PC-3 (cell line): ENCODE measurements at regions not wholly inside any gene's neighbourhood (a gene's known extent, or its start where the extent isn't known, plus 50 kb on each side); places are given as distances from the start of the nearest gene placed in this dataset.

Experiments used
- CTCF ChIP-seq: fragments of 300-600 bp; sonication (generic); conservative IDR thresholded peaks from 2 replicates; pipeline ENCODE4 v1.5.1; 2017; ENCODE audit warnings: antibody characterized with exemption, low read depth, mild to moderate bottlenecking, low read length
- EZH2 ChIP-seq: fragments of 300-600 bp; sonication (generic); IDR thresholded peaks from one replicate; pipeline ENCODE4 v1.6.1; 2017; ENCODE audit warnings: antibody characterized with exemption, mild to moderate bottlenecking, low read length; ENCODE audit not compliant: unreplicated experiment
- EZH2phosphoT487 ChIP-seq: fragments of 300-600 bp; sonication (generic); IDR thresholded peaks from 2 replicates; pipeline ENCODE4 v1.6.1; 2018; ENCODE audit warnings: mild to moderate bottlenecking, antibody characterized with exemption, low read length, borderline replicate concordance

GRCh38 chr3:157906627-157907026, 199.6 kb downstream of the SHOX2 start:
- peak; percentile 57 for TF ChIP-seq CTCF
- TF ChIP-seq EZH2phosphoT487, result no peak
- no peak for TF ChIP-seq EZH2
